H1 (cell line): ENCODE measurements at regions not wholly inside any gene's neighbourhood (a gene's known extent, or its start where the extent isn't known, plus 50 kb on each side); places are given as distances from the start of the nearest gene placed in this dataset.

Experiments
- BRCA1 ChIP-seq: IDR thresholded peaks from 2 replicates; pipeline ENCODE4 v1.6.1; 2012; ENCODE audit warnings: low read depth, low read length, improper control_type of control experiment
- CHD1 ChIP-seq: IDR thresholded peaks from 2 replicates; pipeline ENCODE4 v1.6.1; 2012; ENCODE audit warnings: low read depth, low read length, improper control_type of control experiment
- CHD2 ChIP-seq: IDR thresholded peaks from 2 replicates; pipeline ENCODE4 v1.6.1; 2012; ENCODE audit warnings: low read length, improper control_type of control experiment
- CREB1 ChIP-seq: IDR thresholded peaks from 2 replicates; pipeline ENCODE4 v1.6.1; 2012; ENCODE audit warnings: inconsistent platforms
- MAFK ChIP-seq: IDR thresholded peaks from 2 replicates; pipeline ENCODE4 v1.6.1; 2012; ENCODE audit warnings: low read depth, mild to moderate bottlenecking, improper control_type of control experiment, low read length
- NRF1 ChIP-seq: IDR thresholded peaks from 2 replicates; pipeline ENCODE4 v1.6.1; 2011; ENCODE audit warnings: mild to moderate bottlenecking, low read depth, low read length, improper control_type of control experiment
- PHF8 ChIP-seq: fragments of 200-600 bp; sonication (generic); conservative IDR thresholded peaks from 2 replicates; pipeline ENCODE4 v1.7.1; 2012; ENCODE audit warnings: low read depth, mild to moderate bottlenecking, inconsistent platforms, low read length, moderate library complexity
- SRF ChIP-seq: IDR thresholded peaks from 2 replicates; pipeline ENCODE4 v1.6.1; 2011; ENCODE audit warnings: mild to moderate bottlenecking, low read depth, low read length, moderate library complexity
- YY1 ChIP-seq: IDR thresholded peaks from 2 replicates; pipeline ENCODE4 v1.6.1; 2011; ENCODE audit warnings: low read depth, mild to moderate bottlenecking, low read length
- TF ChIP-seq, protein P1 (sequence below), 3 experiments: IDR thresholded peaks; 1 replicate in 2 of 3; 2 replicates in 1 of 3; pipeline versions ENCODE4 v1.5.1 to v1.6.1; 2011; ENCODE audit warnings: low read length in 3 of 3, mild to moderate bottlenecking in 3 of 3, inconsistent platforms in 2 of 3, low read depth in 1 of 3, moderate library complexity in 1 of 3; ENCODE audit not compliant: insufficient read depth in 1 of 3; ENCODE audit errors: control extremely low read depth in 1 of 3

- TF ChIP-seq, protein P1, sequence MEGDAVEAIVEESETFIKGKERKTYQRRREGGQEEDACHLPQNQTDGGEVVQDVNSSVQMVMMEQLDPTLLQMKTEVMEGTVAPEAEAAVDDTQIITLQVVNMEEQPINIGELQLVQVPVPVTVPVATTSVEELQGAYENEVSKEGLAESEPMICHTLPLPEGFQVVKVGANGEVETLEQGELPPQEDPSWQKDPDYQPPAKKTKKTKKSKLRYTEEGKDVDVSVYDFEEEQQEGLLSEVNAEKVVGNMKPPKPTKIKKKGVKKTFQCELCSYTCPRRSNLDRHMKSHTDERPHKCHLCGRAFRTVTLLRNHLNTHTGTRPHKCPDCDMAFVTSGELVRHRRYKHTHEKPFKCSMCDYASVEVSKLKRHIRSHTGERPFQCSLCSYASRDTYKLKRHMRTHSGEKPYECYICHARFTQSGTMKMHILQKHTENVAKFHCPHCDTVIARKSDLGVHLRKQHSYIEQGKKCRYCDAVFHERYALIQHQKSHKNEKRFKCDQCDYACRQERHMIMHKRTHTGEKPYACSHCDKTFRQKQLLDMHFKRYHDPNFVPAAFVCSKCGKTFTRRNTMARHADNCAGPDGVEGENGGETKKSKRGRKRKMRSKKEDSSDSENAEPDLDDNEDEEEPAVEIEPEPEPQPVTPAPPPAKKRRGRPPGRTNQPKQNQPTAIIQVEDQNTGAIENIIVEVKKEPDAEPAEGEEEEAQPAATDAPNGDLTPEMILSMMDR (IDR thresholded peaks at IDR 0.05; ENCODE audit: control extremely low read depth in 1 of 3, insufficient read depth in 1 of 3, low read depth in 1 of 3, low read length in 3 of 3): no peak
- TF ChIP-seq CHD2 (no peak), YY1 (no peak), SRF (no peak), PHF8 (no peak), CHD1 (no peak), NRF1 (no peak), CREB1 (no peak), MAFK (no peak), BRCA1 (no peak)
These were observed 262.6 kb upstream of the HDAC4 start for GRCh38 chr2:239663364-239663924.
